ENCODE measurements at regions not wholly inside any gene's neighbourhood (a gene's known extent, or its start where the extent isn't known, plus 50 kb on each side); places are given as distances from the start of the nearest gene placed in this dataset.
"Not testable (repeated sequence)": the region's sequence is repeated elsewhere in the genome, so short reads cannot be mapped to it uniquely, and the experiment has no call there.

- not testable (repeated sequence) for TF ChIP-seq ZNF274 (IDR thresholded peaks at IDR 0.05; ENCODE audit: low read depth, low read length); YY1 (IDR thresholded peaks at IDR 0.05; ENCODE audit: insufficient read depth, insufficient read length); SUZ12 (IDR thresholded peaks at IDR 0.05; ENCODE audit: extremely low read depth, insufficient read depth, insufficient read length)
These were observed 108.6 kb upstream of the MSMB start for GRCh38 chr10:46154683-46155082.
